ENCODE measurements at regions not wholly inside any gene's neighbourhood (a gene's known extent, or its start where the extent isn't known, plus 50 kb on each side); places are given as distances from the start of the nearest gene placed in this dataset.

DNA sequence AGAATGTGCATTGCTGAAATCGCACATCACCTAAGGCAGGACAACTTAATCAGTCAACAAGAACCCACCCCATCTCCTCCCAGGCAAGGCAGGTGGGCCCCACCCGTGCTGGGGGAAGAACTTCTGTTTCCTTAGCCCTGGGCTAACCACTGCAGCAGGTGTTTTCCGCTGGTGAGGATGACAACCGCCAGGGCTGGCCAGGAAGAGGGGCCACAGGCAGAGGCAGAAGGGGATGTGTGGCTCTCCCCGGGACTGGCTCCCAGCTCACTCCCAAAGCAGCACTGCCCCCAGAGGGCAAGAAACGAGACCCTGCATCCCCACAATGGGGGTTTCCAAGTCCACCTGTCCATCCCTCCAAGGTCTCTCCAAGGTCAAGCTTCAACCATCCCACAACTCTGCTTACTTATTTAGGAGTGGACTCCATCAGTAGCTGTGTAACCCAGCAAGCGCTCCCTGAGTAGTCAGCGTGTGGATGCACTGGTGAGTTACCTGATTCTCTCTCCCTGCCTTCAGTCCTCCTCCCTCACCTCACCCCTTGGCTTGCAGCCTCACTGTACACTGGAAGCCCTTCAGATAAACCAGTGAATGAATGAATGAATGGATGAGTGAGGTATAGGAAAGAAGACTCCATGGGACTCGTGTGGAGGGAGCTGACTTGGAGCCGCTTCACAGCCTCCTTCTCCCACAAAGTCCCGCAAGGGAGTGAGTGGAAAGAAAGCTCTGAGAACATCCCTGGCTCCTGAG, 168.2 kb upstream of the CST7 start:
- no peak overlapping the region for H3K4me3 Mint-ChIP-seq
- peaks cover 4% of the 10 kb centered on the region for H3K27me3 Mint-ChIP-seq
- no peaks in the 10 kb centered on the region for H3K9me3 Mint-ChIP-seq
- intact Hi-C loops (cut with micrococcal nuclease), result loop anchor here (2.0 to 5.0 kb wide), 2 partner anchors 136 to 678 kb away; no protein-coding TSS in a partner anchor
- peaks cover 9% of the 10 kb centered on the region for H3K4me1 Mint-ChIP-seq
- DNase-seq (no peak), ATAC-seq (ENCODE audit: low read depth) (no peak)
- TF ChIP-seq, protein P1, sequence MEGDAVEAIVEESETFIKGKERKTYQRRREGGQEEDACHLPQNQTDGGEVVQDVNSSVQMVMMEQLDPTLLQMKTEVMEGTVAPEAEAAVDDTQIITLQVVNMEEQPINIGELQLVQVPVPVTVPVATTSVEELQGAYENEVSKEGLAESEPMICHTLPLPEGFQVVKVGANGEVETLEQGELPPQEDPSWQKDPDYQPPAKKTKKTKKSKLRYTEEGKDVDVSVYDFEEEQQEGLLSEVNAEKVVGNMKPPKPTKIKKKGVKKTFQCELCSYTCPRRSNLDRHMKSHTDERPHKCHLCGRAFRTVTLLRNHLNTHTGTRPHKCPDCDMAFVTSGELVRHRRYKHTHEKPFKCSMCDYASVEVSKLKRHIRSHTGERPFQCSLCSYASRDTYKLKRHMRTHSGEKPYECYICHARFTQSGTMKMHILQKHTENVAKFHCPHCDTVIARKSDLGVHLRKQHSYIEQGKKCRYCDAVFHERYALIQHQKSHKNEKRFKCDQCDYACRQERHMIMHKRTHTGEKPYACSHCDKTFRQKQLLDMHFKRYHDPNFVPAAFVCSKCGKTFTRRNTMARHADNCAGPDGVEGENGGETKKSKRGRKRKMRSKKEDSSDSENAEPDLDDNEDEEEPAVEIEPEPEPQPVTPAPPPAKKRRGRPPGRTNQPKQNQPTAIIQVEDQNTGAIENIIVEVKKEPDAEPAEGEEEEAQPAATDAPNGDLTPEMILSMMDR (IDR thresholded peaks at IDR 0.05), result no peak
- ChIA-PET CTCF (interaction anchor here (1.1 to 1.6 kb wide), 2 partner anchors 620 to 678 kb away, joined by 4 to 6 read pairs; no protein-coding TSS in a partner anchor), POLR2A (no interaction called here)
- H3K27ac Mint-ChIP-seq, result no peak overlapping the region
- no peaks in the 10 kb centered on the region for H3K36me3 Mint-ChIP-seq (ENCODE audit: low read depth)

DNA sequence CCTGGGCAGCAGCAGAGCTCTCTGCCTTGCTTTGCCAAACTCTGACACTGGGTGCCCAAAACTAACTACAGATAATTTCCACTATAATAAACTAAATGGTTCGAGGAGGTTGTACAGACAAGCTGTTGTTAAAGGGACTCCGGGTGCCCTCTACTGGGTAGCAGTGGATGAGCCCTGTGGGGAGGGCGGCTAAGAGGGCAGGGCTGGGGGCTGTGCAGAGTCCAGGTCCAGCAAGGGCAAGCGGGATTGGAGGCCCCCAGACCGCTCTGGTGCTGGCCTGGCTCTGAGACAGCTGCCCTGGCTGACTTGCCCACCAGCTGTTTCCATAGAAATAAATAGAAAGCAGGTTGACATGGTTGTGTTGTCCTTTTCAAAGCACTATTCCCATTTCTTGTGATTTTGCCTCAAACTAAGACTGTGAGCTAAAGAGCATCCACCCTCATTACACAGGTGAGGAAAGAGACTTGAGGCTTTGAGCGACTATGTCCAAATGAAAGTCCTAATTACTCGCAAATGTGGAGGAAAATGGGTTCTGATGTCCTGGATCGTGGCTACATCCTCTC, 167.6 kb upstream of the CST7 start:
- ChIA-PET CTCF (interaction anchor here (0.6 to 1.6 kb wide), 3 partner anchors 310 to 679 kb away, joined by 3 to 6 read pairs (median 4); no protein-coding TSS in a partner anchor), POLR2A (no interaction called here)
- DNase-seq, result no peak
- Mint-ChIP-seq H3K36me3 (ENCODE audit: low read depth) (no peaks in the 10 kb centered on the region), H3K9me3 (no peaks in the 10 kb centered on the region), H3K4me1 (peaks cover 9% of the 10 kb centered on the region), H3K27ac (no peak overlapping the region), H3K4me3 (no peak overlapping the region), H3K27me3 (peaks cover 4% of the 10 kb centered on the region)
- TF ChIP-seq, protein P1 (IDR thresholded peaks at IDR 0.05), result no peak
- intact Hi-C loops (cut with micrococcal nuclease), result loop anchor here (2.0 to 5.0 kb wide), 2 partner anchors 136 to 679 kb away; no protein-coding TSS in a partner anchor
- ATAC-seq (ENCODE audit: low read depth), result no peak

DNA sequence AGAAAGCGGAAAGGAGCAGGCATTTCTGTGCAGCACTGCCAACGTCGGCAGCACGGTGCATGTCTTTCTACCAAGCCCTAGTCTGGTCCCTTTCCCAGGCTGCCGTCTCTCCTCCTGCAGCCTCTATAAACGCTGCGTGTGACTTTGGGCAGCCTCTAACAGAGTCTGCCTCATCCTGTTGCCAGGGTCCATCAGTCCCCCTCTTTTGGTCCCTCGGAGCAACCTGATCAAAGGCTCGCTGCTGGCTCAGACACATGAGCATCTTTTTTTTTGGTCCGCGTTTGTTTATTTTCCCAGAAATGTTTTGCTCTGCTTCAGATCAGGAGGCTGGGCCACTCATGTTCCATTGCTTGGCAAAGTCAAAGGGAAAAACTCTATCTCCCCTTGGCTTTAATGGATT, 166.8 kb upstream of the CST7 start:
- Mint-ChIP-seq H3K27me3 (peaks cover 3% of the 10 kb centered on the region), H3K27ac (no peak overlapping the region), H3K36me3 (ENCODE audit: low read depth) (no peaks in the 10 kb centered on the region), H3K4me1 (peaks cover 9% of the 10 kb centered on the region), H3K4me3 (no peak overlapping the region), H3K9me3 (no peaks in the 10 kb centered on the region)
- POLR2A ChIA-PET, result no interaction called here
- ATAC-seq (ENCODE audit: low read depth) (no peak), DNase-seq (no peak)
- CTCF ChIA-PET, result interaction anchor here (1.1 kb wide), 1 partner anchor 680 kb away, joined by 6 read pairs; no protein-coding TSS in a partner anchor
- TF ChIP-seq, protein P1 (IDR thresholded peaks at IDR 0.05), result no peak
- intact Hi-C loops (cut with micrococcal nuclease), result loop anchor here (5.0 kb wide), 1 partner anchor 135 kb away; no protein-coding TSS in a partner anchor

DNA sequence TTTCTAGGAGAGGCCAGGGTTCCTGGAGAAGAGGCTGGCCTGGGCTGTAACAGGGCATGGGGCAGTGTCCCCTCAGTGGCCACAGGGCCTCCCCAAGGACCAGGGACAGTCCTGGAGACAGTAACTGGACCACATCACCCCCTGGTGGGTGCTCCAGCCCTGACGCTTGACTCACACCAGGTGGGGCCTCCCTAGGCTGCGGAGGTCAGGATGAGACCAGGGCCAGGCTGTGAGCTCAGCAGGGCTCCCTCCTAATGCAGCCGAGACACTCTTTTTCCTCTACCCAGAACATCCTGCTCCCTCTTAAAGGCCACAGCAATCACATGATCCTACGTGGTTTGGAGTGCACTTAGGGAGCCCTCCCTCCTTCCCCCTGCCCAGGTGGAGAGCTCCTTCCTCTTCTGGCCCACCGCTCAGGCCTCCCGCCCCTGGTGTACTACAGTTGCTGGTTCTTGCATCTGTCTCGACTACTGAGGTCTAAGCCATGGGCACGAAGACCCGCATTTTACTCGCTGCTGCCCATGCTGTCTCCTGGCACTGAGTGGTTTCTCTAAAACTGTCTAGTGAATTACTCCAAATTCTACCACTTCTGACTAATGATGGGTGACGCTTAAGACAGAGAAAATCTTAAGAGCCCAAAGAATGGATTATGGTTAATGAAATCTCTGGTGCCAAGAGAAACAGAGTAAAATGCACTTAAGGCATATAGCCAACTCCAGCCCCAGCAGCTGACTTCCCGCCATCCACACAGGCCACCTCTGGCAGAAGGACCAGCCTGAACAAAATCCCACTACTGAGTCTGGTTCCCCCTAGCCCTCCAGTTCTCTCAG, 166.1 kb upstream of the CST7 start:
- Mint-ChIP-seq H3K4me1 (peaks cover 9% of the 10 kb centered on the region), H3K9me3 (no peaks in the 10 kb centered on the region), H3K27me3 (peaks cover 3% of the 10 kb centered on the region), H3K4me3 (no peak overlapping the region), H3K36me3 (ENCODE audit: low read depth) (no peaks in the 10 kb centered on the region), H3K27ac (no peak overlapping the region)
- CTCF ChIA-PET, result interaction anchor here (1.9 kb wide), 1 partner anchor 135 kb away, joined by 4 read pairs; no protein-coding TSS in a partner anchor
- intact Hi-C loops (cut with micrococcal nuclease), result loop anchor here (5.0 kb wide), 1 partner anchor 134 kb away; no protein-coding TSS in a partner anchor
- DNase-seq (no peak), ATAC-seq (ENCODE audit: low read depth) (no peak)
- POLR2A ChIA-PET, result no interaction called here
- TF ChIP-seq, protein P1 (IDR thresholded peaks at IDR 0.05), result no peak
